Prostate gland (tissue), 2 donors: ENCODE measurements at regions not wholly inside any gene's neighbourhood (a gene's known extent, or its start where the extent isn't known, plus 50 kb on each side); places are given as distances from the start of the nearest gene placed in this dataset.

Source experiments
- CTCF ChIP-seq, 4 experiments: fragments of 200-600 bp in 2 of 4; fragments of 450-650 bp in 2 of 4; sonication (generic) in 2 of 4; IDR thresholded peaks; 1 replicate in 3 of 4; 2 replicates in 1 of 4; pipeline ENCODE4 v1.5.1; 2016 to 2019; ENCODE audit warnings: antibody characterized with exemption in 4 of 4, mild to moderate bottlenecking in 2 of 4, moderate library complexity in 2 of 4
- POLR2A ChIP-seq: fragments of 450-650 bp; IDR thresholded peaks from one replicate; pipeline ENCODE4 v1.6.1; 2016; ENCODE audit warnings: antibody characterized with exemption, mild to moderate bottlenecking

GRCh38 chr13:111044087-111044830 is 70.9 kb upstream of the ARHGEF7 start:
- TF ChIP-seq CTCF (IDR thresholded peaks at IDR 0.05) (no peak), POLR2A (no peak)
